LNCAP (cell line): ENCODE measurements at regions not wholly inside any gene's neighbourhood (a gene's known extent, or its start where the extent isn't known, plus 50 kb on each side); places are given as distances from the start of the nearest gene placed in this dataset.

Experiments
- CTCF ChIP-seq: fragments of 450-650 bp; IDR thresholded peaks from 2 replicates; pipeline ENCODE4 v1.5.1; 2017; ENCODE audit warnings: mild to moderate bottlenecking

DNA sequence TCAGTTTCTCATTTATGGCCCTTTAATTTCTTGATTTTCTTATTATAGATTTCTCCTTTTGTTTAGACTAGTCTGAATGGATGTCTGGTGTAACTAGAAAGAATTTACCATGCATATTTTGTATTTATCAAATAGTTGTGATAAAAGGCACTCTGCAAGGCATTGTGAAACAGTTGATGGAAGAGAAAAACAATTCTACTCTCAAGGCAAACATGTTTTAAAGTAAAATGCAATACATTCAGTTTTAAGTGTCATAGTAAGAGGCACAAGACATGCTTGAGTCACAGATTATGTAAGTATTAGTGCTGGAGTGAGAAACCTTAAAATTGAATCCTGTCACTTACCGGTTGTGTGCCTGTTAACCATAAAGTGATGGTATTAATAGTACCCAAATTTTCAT is 283.3 kb upstream of the DKK2 start:
- TF ChIP-seq CTCF, result no peak

DNA sequence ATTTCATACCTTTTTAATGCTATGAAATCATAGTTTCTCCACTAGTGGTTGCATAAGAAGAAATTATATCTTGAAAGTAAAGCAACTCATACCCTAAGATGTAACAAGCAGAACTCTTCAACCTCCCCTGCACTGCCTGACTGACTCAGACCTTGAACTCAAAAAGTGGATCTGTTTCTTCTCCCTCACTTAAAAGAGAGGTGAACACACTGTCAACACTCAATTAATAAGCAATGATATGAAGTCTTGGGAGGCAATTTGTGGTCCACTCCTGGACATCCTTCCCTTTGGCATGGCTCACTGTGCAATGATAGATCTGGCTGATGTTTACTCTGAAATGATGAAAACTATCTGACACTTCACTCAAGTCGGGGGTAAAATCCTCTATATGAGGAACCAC is 282.0 kb upstream of the DKK2 start:
- TF ChIP-seq CTCF, result no peak

- no peak for TF ChIP-seq CTCF
These were observed 281.5 kb upstream of the DKK2 start for GRCh38 chr4:107317611-107318010.

GRCh38 chr4:107315584-107315983 is 279.5 kb upstream of the DKK2 start:
- no peak for TF ChIP-seq CTCF

GRCh38 chr4:107314156-107314555 is 278.0 kb upstream of the DKK2 start:
- no peak for TF ChIP-seq CTCF

DNA sequence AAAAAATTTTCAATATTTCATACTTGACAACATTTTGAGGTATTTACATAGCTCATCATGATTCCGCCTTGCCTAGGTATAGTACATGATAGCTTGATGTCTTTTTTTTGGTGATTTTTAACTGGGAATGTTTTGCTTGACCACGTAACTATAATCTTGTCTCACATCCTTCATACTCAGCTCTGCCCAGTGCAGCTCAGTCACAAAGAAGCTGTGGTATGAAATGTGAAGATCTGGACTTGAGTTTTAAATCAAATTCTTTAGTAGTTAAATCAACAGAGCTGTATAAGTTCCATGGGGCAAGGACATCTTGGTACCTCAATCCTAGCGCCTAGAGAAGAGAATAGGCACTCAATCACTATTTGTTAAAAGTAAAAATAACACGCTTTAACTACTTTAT is 276.3 kb upstream of the DKK2 start:
- no peak for TF ChIP-seq CTCF

GRCh38 chr4:107304699-107305286 is 268.7 kb upstream of the DKK2 start:
- TF ChIP-seq CTCF, result no peak

DNA sequence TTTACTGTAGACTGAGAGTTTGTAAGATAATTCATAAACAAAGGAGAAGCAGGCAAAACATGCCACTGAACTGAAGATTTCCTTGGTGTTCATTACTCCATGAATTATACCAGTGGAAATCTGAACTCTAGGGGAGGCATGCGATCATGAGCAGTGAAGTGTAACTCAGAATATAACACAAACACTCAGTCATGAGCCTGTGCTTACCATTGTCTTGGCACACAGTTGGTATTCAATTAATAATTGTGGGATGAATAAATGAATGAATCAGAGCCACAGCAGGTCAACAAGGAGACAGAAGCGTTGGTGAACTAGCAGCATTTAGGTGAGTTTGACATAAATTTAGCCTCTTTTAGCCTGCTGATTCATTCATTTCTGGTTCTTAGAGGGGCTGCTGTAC is 263.5 kb upstream of the DKK2 start:
- no peak for TF ChIP-seq CTCF
